HEK293 (cell line): ENCODE measurements at regions not wholly inside any gene's neighbourhood (a gene's known extent, or its start where the extent isn't known, plus 50 kb on each side); places are given as distances from the start of the nearest gene placed in this dataset.

Source experiments
- CTCF ChIA-PET: fragments of 350-600 bp; formaldehyde crosslinking; extraction: SDS; loops from one replicate; lab custom pipeline; 2021; ENCODE audit warnings: antibody characterized with exemption; lab: Yijun Ruan, JAX
- POLR2A ChIA-PET: fragments of 300-600 bp; formaldehyde crosslinking; extraction: SDS; loops from one replicate; lab custom pipeline; 2020; ENCODE audit warnings: antibody characterized with exemption, inconsistent platforms; lab: Yijun Ruan, JAX
- H3K27ac ChIP-seq: fragments of 200-500 bp; sonication (Bioruptor generic); 2 replicates; pipeline ENCODE4 v1.5.1; 2014; ENCODE audit warnings: low read depth, low read length, control low read depth, inconsistent platforms; ENCODE audit errors: extremely low read depth
- H3K36me3 ChIP-seq, 2 experiments: fragments of 200-500 bp in 1 of 2; sonication (Bioruptor generic) in 1 of 2; 1 replicate in 1 of 2; 2 replicates in 1 of 2; pipeline ENCODE4 v1.5.1; 2014 to 2017; ENCODE audit warnings: inconsistent platforms in 2 of 2, low read length in 2 of 2; ENCODE audit not compliant: control insufficient read depth in 2 of 2, insufficient read depth in 1 of 2
- H3K4me1 ChIP-seq: fragments of 200-500 bp; sonication (Bioruptor generic); 2 replicates; pipeline ENCODE4 v1.5.1; 2014; ENCODE audit warnings: mild to moderate bottlenecking, low read length, inconsistent platforms; ENCODE audit not compliant: control insufficient read depth, insufficient read depth
- H3K4me3 ChIP-seq: 2 replicates; pipeline ENCODE4 v1.5.1; 2011; ENCODE audit warnings: low read depth, mild to moderate bottlenecking, control low read depth, low read length, moderate library complexity
- H3K9me3 ChIP-seq: fragments of 200-500 bp; sonication (Bioruptor generic); 2 replicates; pipeline ENCODE4 v1.5.1; 2014; ENCODE audit warnings: low read depth, low read length, inconsistent platforms; ENCODE audit not compliant: control insufficient read depth, insufficient read depth
- AEBP2 ChIP-seq: fragments of 450-650 bp; formaldehyde crosslinking; IDR thresholded peaks from 2 replicates; pipeline ENCODE4 v1.5.1; 2016; ENCODE audit warnings: missing biosample characterization, missing genetic modification characterization, borderline replicate concordance
- GLI2 ChIP-seq: fragments of 450-650 bp; formaldehyde crosslinking; IDR thresholded peaks from 2 replicates; pipeline ENCODE4; 2017; ENCODE audit warnings: missing biosample characterization, missing genetic modification characterization, low read depth, borderline replicate concordance
- MYNN ChIP-seq: fragments of 450-650 bp; formaldehyde crosslinking; IDR thresholded peaks from 2 replicates; pipeline ENCODE4 v1.5.1; 2016; ENCODE audit warnings: missing biosample characterization, missing genetic modification characterization, borderline replicate concordance
- MZF1 ChIP-seq: fragments of 450-650 bp; formaldehyde crosslinking; IDR thresholded peaks from 2 replicates; pipeline ENCODE4 v1.5.1; 2017; ENCODE audit warnings: missing biosample characterization, missing genetic modification characterization, borderline replicate concordance
- REPIN1 ChIP-seq: fragments of 450-650 bp; formaldehyde crosslinking; IDR thresholded peaks from 2 replicates; pipeline ENCODE4 v1.5.1; 2017; ENCODE audit warnings: missing biosample characterization, missing genetic modification characterization, low read depth
- SALL2 ChIP-seq: fragments of 450-650 bp; formaldehyde crosslinking; IDR thresholded peaks from 2 replicates; pipeline ENCODE4 v1.5.0; 2017; ENCODE audit warnings: missing biosample characterization, mild to moderate bottlenecking, missing genetic modification characterization, borderline replicate concordance
- SETDB1 ChIP-seq: IDR thresholded peaks from one replicate; pipeline ENCODE4 v1.6.1; 2017; ENCODE audit warnings: mild to moderate bottlenecking, low read length, moderate library complexity, mixed read lengths; ENCODE audit not compliant: insufficient read length
- TCF7L2 ChIP-seq: IDR thresholded peaks from 2 replicates; pipeline ENCODE4 v1.6.1; 2011; ENCODE audit warnings: low read depth, mild to moderate bottlenecking, inconsistent platforms, low read length, moderate library complexity, borderline replicate concordance
- ZBTB49 ChIP-seq: fragments of 450-650 bp; formaldehyde crosslinking; IDR thresholded peaks from 2 replicates; pipeline ENCODE4 v1.5.1; 2016; ENCODE audit warnings: missing biosample characterization, missing genetic modification characterization, low read depth
- ZNF114 ChIP-seq: fragments of 450-650 bp; formaldehyde crosslinking; IDR thresholded peaks from 2 replicates; pipeline ENCODE4 v1.5.0; 2017; ENCODE audit warnings: missing biosample characterization, missing genetic modification characterization
- ZNF140 ChIP-seq: fragments of 450-650 bp; formaldehyde crosslinking; IDR thresholded peaks from 2 replicates; pipeline ENCODE4 v1.5.1; 2016; ENCODE audit warnings: missing biosample characterization, missing genetic modification characterization
- ZNF148 ChIP-seq: fragments of 450-650 bp; formaldehyde crosslinking; IDR thresholded peaks from 2 replicates; pipeline ENCODE4 v1.5.0; 2017; ENCODE audit warnings: missing biosample characterization, missing genetic modification characterization, borderline replicate concordance
- ZNF169 ChIP-seq: fragments of 450-650 bp; formaldehyde crosslinking; IDR thresholded peaks from 2 replicates; pipeline ENCODE4 v1.5.1; 2016; ENCODE audit warnings: missing biosample characterization, missing genetic modification characterization
- ZNF174 ChIP-seq: fragments of 450-650 bp; formaldehyde crosslinking; IDR thresholded peaks from 2 replicates; pipeline ENCODE4 v1.5.0; 2017; ENCODE audit warnings: missing biosample characterization, mild to moderate bottlenecking, missing genetic modification characterization
- ZNF184 ChIP-seq: fragments of 450-650 bp; IDR thresholded peaks from 2 replicates; pipeline ENCODE4 v1.5.1; 2018; ENCODE audit warnings: missing biosample characterization, mild to moderate bottlenecking, missing genetic modification characterization
- ZNF354C ChIP-seq: fragments of 450-650 bp; formaldehyde crosslinking; IDR thresholded peaks from 2 replicates; pipeline ENCODE4 v1.5.1; 2016; ENCODE audit warnings: missing biosample characterization, missing genetic modification characterization, low read depth, borderline replicate concordance
- ZNF391 ChIP-seq: fragments of 450-650 bp; formaldehyde crosslinking; IDR thresholded peaks from 2 replicates; pipeline ENCODE4 v1.5.1; 2016; ENCODE audit warnings: low read depth, missing biosample characterization, missing genetic modification characterization, borderline replicate concordance
- ZNF501 ChIP-seq: fragments of 450-650 bp; formaldehyde crosslinking; IDR thresholded peaks from 2 replicates; pipeline ENCODE4 v1.5.1; 2016; ENCODE audit warnings: missing biosample characterization, missing genetic modification characterization
- ZNF670 ChIP-seq: fragments of 450-650 bp; formaldehyde crosslinking; IDR thresholded peaks from 2 replicates; pipeline ENCODE4 v1.5.1; 2016; ENCODE audit warnings: missing biosample characterization, missing genetic modification characterization, low read depth
- ZNF692 ChIP-seq: fragments of 450-650 bp; formaldehyde crosslinking; IDR thresholded peaks from 2 replicates; pipeline ENCODE4 v1.5.1; 2016; ENCODE audit warnings: missing biosample characterization, missing genetic modification characterization
- ZNF843 ChIP-seq: fragments of 450-650 bp; formaldehyde crosslinking; IDR thresholded peaks from 2 replicates; pipeline ENCODE4 v1.5.1; 2016; ENCODE audit warnings: missing biosample characterization, missing genetic modification characterization

- TF ChIP-seq ZNF692 (tag by site-specific recombination) = no peak
- no peak for TF ChIP-seq TCF7L2
- TF ChIP-seq ZNF174 = no peak
- no peak for TF ChIP-seq GLI2 (tag by site-specific recombination)
Observed at GRCh38 chr6:154578004-154578559, 67.6 kb upstream of the CNKSR3 start (continued).

- POLR2A ChIA-PET = interaction anchor here (0.5 kb wide), 1 partner anchor 131 kb away, joined by 4 read pairs; no protein-coding TSS in a partner anchor
- no peaks in the 10 kb centered on the region for H3K4me1 ChIP-seq
- no peak overlapping the region for H3K27ac ChIP-seq
- no peaks in the 10 kb centered on the region for H3K36me3 ChIP-seq
- H3K4me3 ChIP-seq = no peak overlapping the region
- no peaks in the 10 kb centered on the region for H3K9me3 ChIP-seq
- TF ChIP-seq ZNF843 (tag by site-specific recombination) (no peak), ZNF501 (tag by site-specific recombination) (no peak), MZF1 (tag by site-specific recombination) (no peak), ZNF391 (tag by site-specific recombination) (no peak)
- CTCF ChIA-PET = no interaction called here
Observed at GRCh38 chr6:154579046-154579445, 68.6 kb upstream of the CNKSR3 start.

GRCh38 chr6:154579485-154579884, 69.0 kb upstream of the CNKSR3 start:
- CTCF ChIA-PET = no interaction called here

GRCh38 chr6:154580397-154581135, 70.1 kb upstream of the CNKSR3 start:
- ChIA-PET CTCF (interaction anchor here (0.7 kb wide), 1 partner anchor 696 kb away, joined by 3 read pairs; no protein-coding TSS in a partner anchor), POLR2A (no interaction called here)
- Histone ChIP-seq H3K36me3 (no peaks in the 10 kb centered on the region), H3K27ac (no peak overlapping the region), H3K4me3 (no peak overlapping the region), H3K9me3 (no peaks in the 10 kb centered on the region), H3K4me1 (0 out of 2 replicates have a peak, but pooled peaks cover 3% of the 10 kb centered on the region)
- no peak for TF ChIP-seq ZNF670 (tag by site-specific recombination)
- no peak for TF ChIP-seq SALL2
- no peak for TF ChIP-seq ZNF354C
- TF ChIP-seq REPIN1 (tag by site-specific recombination) = no peak
- TF ChIP-seq ZNF184 (tag by site-specific recombination) = no peak
- no peak for TF ChIP-seq ZNF148 (tag by site-specific recombination)
- TF ChIP-seq AEBP2 (tag by site-specific recombination) = no peak
- no peak for TF ChIP-seq ZNF501 (tag by site-specific recombination)
- no peak for TF ChIP-seq ZNF169 (tag by site-specific recombination)
- no peak for TF ChIP-seq ZNF140
- TF ChIP-seq ZBTB49 (tag by site-specific recombination) = no peak

More at GRCh38 chr6:154579485-154579884, 69.0 kb upstream of the CNKSR3 start:
- no peak overlapping the region for H3K27ac ChIP-seq
- no peak overlapping the region for H3K4me3 ChIP-seq
- H3K9me3 ChIP-seq = no peaks in the 10 kb centered on the region
- H3K36me3 ChIP-seq = no peaks in the 10 kb centered on the region
- no peaks in the 10 kb centered on the region for H3K4me1 ChIP-seq
- POLR2A ChIA-PET = no interaction called here
- TF ChIP-seq MYNN (tag by site-specific recombination) (no peak), SETDB1 (peak; percentile 23), ZNF114 (tag by site-specific recombination) (no peak), TCF7L2 (no peak)
